ENCODE measurements at regions not wholly inside any gene's neighbourhood (a gene's known extent, or its start where the extent isn't known, plus 50 kb on each side); places are given as distances from the start of the nearest gene placed in this dataset.
"Not testable (repeated sequence)": the region's sequence is repeated elsewhere in the genome, so short reads cannot be mapped to it uniquely, and the experiment has no call there.

DNA sequence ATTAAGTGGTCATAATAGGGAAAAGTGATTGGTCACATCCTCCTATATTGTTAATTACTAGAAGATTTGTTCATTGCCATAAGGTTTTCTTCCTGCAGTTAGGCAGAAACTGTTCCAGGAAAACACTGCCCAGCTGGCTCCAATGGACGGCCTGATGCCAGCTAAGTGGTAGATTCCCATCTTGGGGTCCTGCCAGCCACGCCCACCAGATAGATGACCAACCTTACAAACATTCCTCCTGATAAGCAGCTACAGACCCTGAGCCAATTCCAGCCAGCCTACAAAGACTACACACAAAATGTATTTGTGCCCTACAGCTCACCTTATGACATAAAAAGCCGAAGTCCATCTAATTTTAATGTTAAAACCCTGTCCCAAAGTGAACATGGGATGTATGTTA, 685.9 kb upstream of the USP15 start:
- DNase-seq (ENCODE audit: low spot score), result no peak

DNA sequence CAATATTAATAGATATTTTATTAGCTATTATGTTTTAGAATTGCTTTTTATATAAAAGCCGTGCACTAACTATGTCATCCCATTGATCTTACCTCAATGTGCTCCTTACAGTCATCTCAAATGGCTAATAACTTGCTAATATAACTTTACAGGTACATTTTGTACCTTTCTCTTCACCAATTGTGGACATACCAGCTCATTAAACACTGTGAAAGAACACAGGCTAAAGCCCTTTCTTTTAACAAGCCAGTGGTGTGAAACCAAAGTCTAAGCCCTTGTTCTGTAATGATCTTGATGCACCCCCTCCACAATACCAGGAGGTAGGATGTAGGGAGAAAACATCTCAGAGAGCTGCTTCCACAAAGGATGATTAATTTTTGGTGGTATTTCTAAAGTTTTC, 675.3 kb upstream of the USP15 start:
- DNase-seq (ENCODE audit: low spot score), result no peak

DNA sequence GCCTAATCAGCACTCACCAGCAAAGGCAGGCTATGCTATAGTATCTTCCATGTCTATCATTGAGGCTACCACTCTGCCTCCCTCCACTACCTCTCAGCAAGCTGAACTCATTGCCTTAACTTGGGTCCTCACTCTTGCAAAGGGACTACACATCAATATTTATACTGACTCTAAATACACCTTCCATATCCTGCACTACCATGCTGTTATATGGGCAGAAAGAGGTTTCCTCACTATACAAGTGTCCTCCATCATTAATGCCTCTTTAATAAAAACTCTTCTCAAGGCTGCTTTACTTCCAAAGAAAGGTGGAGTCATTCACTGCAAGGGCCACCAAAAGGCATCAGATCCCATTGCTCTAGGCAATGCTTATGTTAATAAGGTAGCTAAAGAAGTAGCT, 669.3 kb upstream of the USP15 start:
- not testable (repeated sequence) for DNase-seq (ENCODE audit: low spot score)

DNA sequence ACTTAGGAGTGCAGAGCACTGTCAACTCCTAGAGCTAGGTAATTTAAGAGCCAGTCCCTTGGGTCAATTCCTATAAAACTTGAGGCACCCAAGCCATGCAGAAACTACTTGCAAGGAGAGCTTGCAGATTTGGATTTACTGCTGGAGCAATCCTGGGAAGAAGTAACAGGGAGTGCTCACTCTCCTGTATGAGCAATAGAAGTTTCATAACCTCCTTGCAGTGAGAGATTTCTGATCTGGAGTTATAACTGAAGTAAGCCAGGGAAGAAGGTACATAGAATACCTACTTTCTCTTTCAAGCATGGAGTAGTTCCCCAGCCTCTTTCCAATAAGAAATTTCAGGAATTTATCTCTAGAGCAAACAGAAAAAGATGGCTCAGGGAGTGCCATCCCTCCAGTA, 650.1 kb upstream of the USP15 start:
- DNase-seq (ENCODE audit: low spot score), result no peak

DNA sequence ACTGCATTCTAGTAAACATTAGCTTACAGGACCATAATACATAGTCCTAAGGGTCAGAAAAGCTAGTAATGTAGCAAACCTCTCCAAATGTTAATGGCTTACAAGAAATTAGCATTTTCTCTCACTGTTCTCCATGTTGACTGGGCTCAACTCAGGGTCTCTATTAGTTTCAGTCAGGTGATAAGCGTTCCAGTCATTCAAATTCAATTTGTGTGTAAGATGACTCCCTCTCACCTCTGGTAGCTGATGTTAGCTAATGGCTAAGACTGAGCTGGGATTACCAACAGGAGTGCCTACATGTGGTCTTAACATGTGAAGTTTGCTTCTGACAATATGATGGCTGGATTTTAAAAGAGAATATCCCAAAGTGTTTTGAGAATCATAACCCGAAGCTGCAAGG, 630.5 kb upstream of the USP15 start:
- no peak for DNase-seq (ENCODE audit: low spot score)

DNA sequence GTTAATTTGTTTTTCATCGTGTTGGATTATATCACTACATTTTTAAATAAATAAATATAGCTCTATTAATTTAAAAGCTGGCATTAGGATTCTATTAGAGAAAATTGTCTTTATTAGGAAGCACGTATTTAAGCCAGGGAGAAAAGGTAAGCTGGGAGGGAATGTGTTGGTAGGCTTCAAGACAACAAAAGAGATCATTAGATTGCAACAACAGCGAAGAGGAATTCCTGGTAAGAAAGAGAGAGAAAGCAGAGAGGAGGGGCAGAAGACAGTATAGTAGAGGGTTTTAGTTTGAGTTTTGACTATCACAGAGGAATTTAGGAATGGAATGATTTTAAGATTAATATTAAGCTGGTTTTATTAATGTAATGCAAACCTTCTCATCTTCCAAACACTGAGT, 613.6 kb upstream of the USP15 start:
- no peak for DNase-seq (ENCODE audit: low spot score)

DNA sequence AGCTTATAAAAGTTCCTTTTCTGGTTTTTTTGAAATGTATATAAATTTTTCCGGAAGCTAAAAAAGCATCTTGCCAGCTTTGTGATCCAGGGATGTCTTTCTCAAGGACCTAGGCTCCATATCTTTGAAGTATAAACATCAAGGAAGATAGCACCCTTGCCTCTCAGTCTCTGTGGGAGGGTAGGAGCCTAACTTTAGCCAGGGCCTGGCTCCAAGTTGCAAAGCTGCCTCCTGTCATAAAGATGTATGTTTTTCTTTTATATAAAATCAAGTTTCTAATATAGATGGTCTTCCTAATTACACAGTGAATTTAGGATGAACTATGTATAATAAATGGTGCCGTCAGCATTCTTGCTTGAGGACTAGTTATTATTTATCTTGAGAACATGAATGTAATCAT, 612.6 kb upstream of the USP15 start:
- no peak for DNase-seq (ENCODE audit: low spot score)

DNA sequence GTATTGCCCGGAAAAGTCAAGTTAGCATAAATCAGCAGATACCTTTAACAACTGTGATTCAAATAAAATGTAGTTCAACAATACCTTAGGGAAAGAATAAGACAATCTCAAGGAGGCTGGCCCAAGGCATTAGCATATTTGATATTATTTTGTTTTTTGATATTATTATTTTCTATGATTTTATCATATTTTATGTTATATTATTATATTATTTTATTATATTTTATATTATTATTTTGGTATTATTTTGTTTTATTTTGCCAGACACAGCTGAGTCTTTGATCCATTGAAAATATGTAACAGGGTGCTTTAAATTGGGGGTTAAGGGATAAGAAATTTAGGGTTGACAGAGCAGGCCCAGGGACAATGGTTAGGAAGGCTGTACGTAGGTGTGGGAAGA, 607.9 kb upstream of the USP15 start:
- DNase-seq (ENCODE audit: low spot score), result no peak

DNA sequence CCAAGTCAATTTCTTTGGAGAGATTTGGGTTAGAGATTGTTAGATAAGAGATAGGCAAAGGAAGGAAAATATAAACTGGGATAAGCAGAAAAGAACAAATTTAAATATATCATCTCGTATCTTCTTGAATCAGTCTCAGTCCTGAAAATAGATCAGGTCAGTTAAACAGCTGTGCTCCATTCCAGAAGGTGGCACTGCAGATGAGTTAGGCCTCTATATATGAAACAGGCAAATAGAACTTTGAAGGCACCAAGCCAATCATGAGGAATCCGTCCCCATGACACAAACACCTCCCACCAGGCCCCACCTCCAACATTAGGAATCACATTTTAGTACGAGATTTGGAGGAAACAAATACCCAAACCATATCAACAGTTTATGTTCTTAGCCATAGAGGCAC, 605.5 kb upstream of the USP15 start:
- DNase-seq (ENCODE audit: low spot score), result no peak

DNA sequence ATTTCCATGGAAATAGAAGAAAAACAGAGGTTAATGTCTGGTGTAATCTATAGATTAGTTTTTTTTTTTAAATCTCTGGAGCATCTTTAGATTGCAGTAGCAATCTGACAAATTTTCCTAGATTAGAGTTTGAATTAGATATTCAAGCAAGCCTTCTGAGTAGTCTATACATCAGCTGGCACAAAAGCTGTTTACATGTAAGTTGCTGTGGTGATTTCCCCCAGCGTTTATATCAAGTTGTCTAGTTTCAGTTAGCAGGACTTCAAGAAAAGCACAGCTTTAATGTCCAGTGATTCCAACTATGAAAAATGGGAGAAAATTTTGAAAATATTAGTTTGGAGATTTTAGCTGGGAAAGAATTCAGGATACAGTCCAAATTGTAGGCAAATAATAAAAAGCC, 605.0 kb upstream of the USP15 start:
- DNase-seq (ENCODE audit: low spot score), result no peak

DNA sequence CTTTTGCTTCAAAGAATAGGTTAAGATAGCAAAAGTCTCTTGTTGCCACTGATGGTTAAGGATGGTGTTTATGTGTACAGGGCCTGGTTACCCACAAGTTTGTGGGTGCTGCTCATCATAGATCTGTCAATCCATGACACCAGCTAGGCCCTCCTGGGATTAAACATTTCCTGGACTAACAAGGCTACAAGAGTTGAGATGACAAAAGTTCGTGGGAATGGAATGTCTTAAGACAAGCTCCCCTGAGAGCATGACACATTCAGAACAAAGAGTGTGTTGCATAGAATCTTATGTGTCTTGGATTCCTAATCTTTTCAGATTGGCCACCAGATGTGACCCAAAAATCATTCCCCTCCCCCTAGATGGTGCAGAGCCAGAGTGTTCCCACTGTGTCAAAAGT, 592.5 kb upstream of the USP15 start:
- no peak for DNase-seq (ENCODE audit: low spot score)

DNA sequence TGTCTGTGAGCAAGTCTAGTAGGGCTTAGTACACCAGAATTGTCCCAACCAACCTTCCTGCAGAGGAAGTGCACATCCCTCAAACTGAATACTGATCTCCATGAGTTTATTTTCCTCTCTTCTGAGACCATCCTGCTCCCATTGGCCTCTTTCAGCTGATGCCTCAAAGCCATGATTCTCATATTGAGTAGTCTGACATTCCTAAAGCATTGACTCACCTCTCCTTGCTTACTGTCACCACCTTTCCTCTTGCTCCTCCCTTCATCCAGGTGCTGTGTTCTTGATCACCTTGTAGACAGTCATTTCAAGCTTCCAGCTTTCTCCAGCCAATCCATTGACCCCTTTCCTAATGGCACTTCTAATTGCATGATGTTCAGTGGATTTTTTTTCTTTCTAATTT, 583.7 kb upstream of the USP15 start:
- no peak for DNase-seq (ENCODE audit: low spot score)

DNA sequence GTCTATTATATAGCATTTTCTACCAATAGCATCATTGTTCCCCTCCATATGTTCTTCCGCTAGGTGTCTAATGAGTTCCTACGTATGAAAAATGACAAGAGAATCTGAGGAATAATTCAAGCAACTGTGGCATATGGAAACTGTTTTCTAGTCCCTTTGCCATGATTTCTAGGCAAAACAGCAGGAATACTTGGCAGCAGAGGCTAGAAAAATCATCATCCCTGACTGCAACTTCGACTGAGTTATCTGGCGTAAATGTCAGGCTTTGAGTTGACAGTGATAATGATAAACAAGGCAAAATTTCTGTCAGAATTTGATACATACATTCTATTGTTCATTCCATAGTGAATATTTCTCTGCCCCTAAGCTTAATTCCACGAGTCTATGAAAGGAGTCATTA, 572.8 kb upstream of the USP15 start:
- no peak for DNase-seq (ENCODE audit: low spot score)

DNA sequence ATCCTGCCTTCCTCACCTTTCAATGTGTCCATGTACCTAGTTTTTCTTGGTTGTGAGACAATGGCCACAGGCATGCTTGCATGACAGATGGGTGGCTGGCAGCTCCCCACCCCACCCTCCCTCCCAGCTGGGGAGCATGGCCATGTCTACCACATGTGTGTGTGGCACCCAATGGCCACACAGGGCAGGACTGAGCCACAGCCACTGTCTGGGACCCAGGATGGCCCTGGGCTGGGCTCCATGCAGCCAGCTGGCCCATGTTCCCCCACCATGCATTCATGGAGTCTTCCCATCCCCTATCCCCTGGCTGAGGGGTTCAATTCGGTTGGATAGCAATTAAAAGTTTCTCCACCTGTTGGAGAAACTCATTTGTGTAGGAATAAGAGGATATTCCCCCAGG, 566.0 kb upstream of the USP15 start:
- no peak for DNase-seq (ENCODE audit: low spot score)

DNA sequence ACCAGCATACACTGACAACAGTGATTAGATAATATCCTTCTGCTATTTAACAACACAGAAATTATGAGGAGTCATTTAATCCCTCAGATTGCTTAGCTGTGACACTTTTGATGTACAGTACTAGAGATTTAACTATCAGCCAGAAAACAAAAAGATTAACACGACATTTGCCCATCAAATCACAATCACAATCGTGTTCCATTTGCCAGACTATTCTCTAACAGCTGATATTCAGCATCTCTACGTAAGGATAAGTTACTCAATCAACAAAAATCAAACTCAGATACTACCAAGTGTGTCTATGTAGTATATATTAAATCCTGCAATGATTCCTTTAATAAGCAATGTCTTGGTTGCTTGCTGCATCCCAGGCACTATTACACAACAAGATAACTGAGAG, 558.7 kb upstream of the USP15 start:
- DNase-seq (ENCODE audit: low spot score), result no peak

DNA sequence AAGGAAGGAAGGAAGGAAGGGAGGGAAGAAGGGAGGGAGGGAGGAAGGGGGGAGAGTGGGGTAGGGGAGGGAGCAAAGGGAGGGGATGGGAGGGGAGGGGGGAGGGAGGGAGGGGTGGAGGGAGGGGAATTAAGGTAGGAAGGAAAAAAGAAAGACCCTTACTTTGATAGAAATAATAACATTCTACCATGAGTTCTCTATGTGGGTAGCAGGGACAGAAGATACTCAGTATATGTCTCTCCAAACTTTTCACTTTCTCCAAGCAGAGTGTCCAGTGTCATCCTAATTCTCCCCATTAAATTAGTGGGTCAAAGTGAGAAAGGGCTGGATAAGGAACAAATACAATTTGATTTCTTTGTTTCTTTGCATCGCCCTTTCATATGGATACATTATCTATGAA, 553.4 kb upstream of the USP15 start:
- DNase-seq (ENCODE audit: low spot score), result no peak

DNA sequence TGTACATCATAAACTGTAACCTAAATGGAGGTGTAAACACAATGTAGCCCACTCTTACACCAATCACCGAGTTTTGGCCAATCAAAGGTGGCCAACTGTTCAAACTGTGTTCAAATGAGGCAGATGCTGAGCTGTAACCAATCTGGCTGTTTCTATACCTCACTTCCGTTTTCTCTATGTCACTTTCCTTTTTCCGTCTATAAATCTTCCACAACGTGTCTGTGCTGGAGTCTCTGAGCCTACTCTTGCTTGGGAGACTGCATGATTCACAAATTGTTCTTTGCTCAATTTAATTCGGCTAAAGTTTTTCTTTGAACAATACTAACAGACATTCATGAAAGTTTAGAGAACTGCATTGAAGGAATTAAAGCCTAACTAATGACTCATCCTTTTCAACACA, 547.1 kb upstream of the USP15 start:
- DNase-seq (ENCODE audit: low spot score), result no peak

DNA sequence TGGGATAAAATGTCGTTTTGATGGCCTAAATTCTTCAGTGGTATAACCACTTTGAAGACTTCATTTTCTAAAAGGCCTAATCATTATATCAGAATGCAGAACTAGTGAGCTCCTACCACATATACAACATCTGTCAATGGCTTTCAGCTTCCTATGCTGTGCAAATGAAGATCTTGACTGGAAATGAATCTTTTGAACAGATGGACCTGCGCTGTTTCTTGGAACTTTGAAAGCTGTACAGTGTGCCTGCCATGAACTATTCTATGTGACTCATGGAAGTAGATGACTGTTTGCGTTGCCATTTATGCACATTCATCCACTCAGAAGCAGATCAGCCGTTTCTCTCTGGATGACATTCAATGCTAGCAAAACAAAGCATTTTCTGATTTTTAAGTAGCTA, 542.2 kb upstream of the USP15 start:
- DNase-seq (ENCODE audit: low spot score), result no peak

DNA sequence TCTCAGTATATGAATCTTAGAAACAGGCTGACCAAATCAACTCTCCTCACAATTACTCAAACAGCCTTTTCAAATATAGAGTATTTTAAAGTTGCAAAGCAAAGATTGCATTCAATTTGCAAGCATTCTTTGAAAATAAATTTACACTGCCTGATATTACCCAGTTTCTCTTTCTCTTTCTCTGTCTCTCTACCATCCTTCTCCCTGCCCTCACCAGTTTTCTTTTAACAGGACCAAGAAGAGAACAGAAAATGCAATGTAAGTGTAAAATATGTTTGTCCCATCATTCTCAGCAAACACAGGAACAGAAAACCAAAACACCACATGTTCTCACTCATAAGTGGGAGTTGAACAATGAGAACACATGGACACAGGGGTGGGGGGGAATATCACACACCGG, 520.3 kb upstream of the USP15 start:
- no peak for DNase-seq (ENCODE audit: low spot score)

DNA sequence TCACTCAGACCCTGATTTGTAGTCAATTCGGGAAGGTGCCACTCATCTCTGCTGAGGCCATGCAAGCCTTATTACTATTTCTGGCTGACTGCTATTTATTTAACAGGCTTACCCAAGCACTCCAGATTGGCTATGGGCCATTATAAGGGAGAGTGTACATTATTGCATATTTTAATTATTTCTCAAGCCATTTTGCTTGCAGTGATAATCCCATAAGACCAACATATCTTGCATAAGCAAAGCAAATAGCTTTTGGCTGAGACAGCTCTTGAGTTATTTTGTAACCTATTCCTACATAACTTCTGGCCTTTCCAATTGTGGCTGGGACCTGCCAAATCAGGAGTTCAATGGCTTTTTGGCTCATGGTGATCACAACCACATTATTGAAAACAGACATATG, 509.6 kb upstream of the USP15 start:
- no peak for DNase-seq (ENCODE audit: low spot score)

DNA sequence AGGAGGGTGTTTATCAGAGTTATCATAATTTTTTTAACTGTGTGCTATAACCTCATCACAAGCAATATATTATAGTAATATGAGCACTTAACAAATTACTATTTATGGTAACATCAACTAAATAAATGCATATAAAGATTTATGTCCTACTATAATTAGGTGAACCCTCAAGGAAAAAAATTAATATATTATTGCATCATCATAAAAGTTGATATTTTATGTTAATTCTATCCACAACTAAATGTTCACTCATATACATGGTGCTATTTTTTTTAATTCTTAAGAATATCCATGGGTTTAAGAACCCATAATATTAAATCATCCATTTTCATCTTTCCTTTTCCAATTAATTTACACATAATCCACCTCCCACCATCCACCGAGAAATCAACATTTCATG, 506.0 kb upstream of the USP15 start:
- DNase-seq (ENCODE audit: low spot score), result no peak

DNA sequence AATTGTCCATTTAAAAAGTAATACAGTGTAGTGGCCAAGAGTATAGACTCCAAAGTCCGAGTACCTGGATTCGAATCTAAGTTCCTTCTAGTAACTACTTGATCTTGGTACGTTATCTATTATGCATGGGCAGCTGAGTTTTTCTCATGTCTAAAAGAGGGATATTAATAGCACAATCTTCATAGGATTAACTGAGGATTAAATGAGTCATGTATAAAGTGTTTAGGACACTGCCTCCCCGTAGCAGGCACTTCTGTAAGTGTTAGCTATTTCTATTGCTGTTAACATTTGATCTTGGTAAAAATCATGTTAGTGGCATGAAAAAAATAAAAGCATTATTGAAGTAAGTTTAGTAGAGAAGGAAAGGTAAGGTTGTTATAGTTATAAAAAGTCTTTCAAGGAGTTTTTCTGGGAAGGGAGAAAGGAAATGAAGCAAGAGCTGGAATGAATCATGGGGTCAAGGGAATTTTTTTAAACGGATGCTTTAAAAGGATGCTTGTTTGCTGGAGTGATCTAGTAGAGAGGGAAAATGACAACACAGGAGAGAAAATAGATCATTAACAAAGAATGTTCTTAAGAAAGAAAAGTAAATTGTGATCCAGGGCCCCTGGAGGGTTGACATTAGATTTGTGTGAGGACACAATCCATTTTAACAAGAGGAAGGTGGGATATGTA, 502.2 kb upstream of the USP15 start:
- no peak for DNase-seq (ENCODE audit: low spot score)

DNA sequence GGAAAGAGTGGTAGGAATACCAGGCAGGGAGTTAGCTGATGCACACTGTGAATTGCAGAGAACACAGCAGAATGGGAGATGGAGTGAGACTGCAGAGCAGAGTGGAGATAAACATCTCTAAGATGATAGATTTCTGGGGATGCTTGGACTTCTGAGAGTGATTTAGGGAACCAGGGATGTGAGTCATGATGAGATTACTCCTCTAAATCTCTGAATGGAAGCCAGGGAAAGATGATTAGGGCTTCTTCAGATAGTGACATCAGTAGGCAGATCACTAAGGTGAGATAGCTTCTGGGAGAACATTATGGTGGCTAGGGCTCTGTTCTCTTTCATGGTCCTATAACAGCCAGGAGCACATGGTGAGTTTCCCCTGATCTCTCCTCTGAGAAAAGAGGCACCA, 501.5 kb upstream of the USP15 start:
- DNase-seq (ENCODE audit: low spot score), result no peak

DNA sequence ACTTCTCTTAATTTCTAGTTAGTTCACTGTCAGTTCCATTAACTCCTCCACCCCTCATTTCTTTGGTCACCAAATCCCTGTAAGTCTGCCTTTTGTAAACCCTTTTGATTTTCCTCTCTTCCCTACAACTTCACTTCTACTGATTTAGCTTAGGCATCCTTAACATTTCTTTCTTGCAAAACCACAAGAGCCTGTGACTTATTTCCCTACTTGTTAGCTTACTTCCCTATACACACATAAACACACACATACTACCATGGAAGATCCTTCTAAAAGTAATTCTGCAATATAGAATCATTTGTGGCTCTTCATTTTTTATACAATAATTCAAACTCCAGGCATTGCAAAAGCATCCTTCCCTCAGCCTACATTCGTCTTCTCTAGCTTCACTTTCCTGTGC, 494.3 kb upstream of the USP15 start:
- DNase-seq (ENCODE audit: low spot score), result no peak

DNA sequence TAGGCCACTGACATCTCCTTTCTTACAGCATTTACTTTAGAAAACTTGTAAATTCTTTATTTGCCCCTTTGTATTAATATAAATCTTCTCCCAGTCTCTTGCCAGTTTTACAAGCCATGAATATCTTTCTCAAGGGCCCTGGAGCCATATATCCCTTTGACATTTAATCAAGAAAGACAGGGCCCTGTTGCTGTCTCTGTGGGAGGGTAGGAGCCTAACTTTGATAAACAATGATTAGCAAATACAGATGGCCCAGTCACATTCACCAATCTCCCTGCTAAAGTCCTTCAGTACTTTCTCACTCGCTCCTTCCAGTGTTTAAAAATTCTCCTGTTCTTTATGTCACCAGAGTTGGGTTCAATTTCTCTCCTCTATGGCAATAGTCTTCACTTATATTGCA, 479.8 kb upstream of the USP15 start:
- DNase-seq (ENCODE audit: low spot score), result no peak
